Calu3 (cell line): ENCODE measurements at regions not wholly inside any gene's neighbourhood (a gene's known extent, or its start where the extent isn't known, plus 50 kb on each side); places are given as distances from the start of the nearest gene placed in this dataset.
"Not testable (repeated sequence)": the region's sequence is repeated elsewhere in the genome, so short reads cannot be mapped to it uniquely, and the experiment has no call there.

Experiments
- BruUV-seq: library from RNA; stranded (reverse); fragments of 400-500 nt; replicated peaks from 2 replicates; lab custom pipeline; 2021; lab: Mats Ljungman, UMichigan
- CTCF ChIA-PET: fragments of 300-600 bp; sonication (Branson Sonifier 250); formaldehyde crosslinking; loops from one replicate; lab custom pipeline; 2022; ENCODE audit warnings: antibody characterized with exemption; lab: Charles Lee
- DNase-seq: peaks from one replicate; pipeline ENCODE4 v3.0.0; 2022
- H3K27ac Mint-ChIP-seq: one replicate; pipeline ENCODE4 v1.8.0; 2022; ENCODE audit warnings: mixed read lengths; ENCODE audit not compliant: unreplicated experiment
- H3K27me3 Mint-ChIP-seq: one replicate; pipeline ENCODE4 v1.8.0; 2022; ENCODE audit warnings: mixed read lengths; ENCODE audit not compliant: unreplicated experiment
- H3K36me3 Mint-ChIP-seq: one replicate; pipeline ENCODE4 v1.8.0; 2022; ENCODE audit warnings: mild to moderate bottlenecking, moderate library complexity, mixed read lengths; ENCODE audit not compliant: insufficient read depth, unreplicated experiment
- H3K4me1 Mint-ChIP-seq: one replicate; pipeline ENCODE4 v1.8.0; 2022; ENCODE audit warnings: mild to moderate bottlenecking, low read depth, mixed read lengths; ENCODE audit not compliant: unreplicated experiment
- H3K4me3 Mint-ChIP-seq: one replicate; pipeline ENCODE4 v1.8.0; 2022; ENCODE audit warnings: mild to moderate bottlenecking, low read depth, moderate library complexity, mixed read lengths; ENCODE audit not compliant: unreplicated experiment
- H3K9me3 Mint-ChIP-seq: one replicate; pipeline ENCODE4 v1.8.0; 2022; ENCODE audit warnings: low read depth, mixed read lengths; ENCODE audit not compliant: unreplicated experiment
- intact Hi-C: fragments of 100-400 bp; cut with micrococcal nuclease; formaldehyde crosslinking; loops from one replicate; pipeline ENCODE4 v1.10.0; 2022; ENCODE audit not compliant: unreplicated experiment
- TF ChIP-seq, protein P1 (sequence below): fragments of 200-600 bp; IDR thresholded peaks from one replicate; pipeline ENCODE4 v1.8.0; 2022; ENCODE audit warnings: antibody characterized with exemption; ENCODE audit not compliant: unreplicated experiment

DNA sequence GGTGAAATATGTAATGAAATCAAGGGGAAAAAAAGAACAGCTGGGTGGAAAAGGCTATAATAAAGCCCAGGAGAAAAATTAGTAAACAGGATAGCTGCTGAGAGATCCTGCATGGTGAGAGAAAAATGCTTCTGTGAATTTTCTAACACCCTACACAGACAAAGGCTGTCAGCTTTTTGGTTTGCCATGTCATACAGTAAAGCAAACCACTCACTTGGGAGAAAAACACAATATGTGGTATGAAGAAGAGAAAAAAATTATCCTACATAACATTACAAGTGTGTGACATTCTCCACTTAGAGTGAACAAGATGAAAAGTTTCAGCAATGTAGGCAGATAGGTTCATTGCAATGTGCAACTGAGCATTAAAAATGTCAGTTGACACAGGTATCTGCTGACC is 133.6 kb downstream of the PLPPR4 start:
- intact Hi-C loops = no loop called here
- DNase-seq = no peak
- Mint-ChIP-seq H3K27ac (no peak overlapping the region), H3K36me3 (no peaks in the 10 kb centered on the region), H3K27me3 (no peaks in the 10 kb centered on the region), H3K9me3 (no peaks in the 10 kb centered on the region), H3K4me3 (no peak overlapping the region), H3K4me1 (no peaks in the 10 kb centered on the region)
- CTCF ChIA-PET = no interaction called here
- TF ChIP-seq, protein P1, sequence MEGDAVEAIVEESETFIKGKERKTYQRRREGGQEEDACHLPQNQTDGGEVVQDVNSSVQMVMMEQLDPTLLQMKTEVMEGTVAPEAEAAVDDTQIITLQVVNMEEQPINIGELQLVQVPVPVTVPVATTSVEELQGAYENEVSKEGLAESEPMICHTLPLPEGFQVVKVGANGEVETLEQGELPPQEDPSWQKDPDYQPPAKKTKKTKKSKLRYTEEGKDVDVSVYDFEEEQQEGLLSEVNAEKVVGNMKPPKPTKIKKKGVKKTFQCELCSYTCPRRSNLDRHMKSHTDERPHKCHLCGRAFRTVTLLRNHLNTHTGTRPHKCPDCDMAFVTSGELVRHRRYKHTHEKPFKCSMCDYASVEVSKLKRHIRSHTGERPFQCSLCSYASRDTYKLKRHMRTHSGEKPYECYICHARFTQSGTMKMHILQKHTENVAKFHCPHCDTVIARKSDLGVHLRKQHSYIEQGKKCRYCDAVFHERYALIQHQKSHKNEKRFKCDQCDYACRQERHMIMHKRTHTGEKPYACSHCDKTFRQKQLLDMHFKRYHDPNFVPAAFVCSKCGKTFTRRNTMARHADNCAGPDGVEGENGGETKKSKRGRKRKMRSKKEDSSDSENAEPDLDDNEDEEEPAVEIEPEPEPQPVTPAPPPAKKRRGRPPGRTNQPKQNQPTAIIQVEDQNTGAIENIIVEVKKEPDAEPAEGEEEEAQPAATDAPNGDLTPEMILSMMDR = no peak
- BruUV-seq = no TSS peak

DNA sequence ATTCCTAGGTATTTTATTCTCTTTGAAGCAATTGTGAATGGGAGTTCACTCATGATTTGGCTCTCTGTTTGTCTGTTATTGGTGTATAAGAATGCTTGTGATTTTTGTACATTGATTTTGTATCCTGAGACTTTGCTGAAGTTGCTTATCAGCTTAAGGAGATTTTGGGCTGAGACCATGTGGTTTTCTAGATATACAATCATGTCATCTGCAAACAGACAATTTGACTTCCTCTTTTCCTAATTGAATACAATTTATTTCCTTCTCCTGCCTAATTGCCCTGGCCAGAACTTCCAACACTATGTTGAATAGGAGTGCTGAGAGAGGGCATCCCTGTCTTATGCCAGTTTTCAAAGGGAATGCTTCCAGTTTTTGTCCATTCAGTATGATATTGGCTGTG is 137.3 kb downstream of the PLPPR4 start:
- BruUV-seq, H3K4me3 Mint-ChIP-seq, H3K36me3 Mint-ChIP-seq, DNase-seq, intact Hi-C loops, CTCF ChIA-PET, H3K9me3 Mint-ChIP-seq, H3K27me3 Mint-ChIP-seq, H3K27ac Mint-ChIP-seq, H3K4me1 Mint-ChIP-seq: not testable (repeated sequence)

DNA sequence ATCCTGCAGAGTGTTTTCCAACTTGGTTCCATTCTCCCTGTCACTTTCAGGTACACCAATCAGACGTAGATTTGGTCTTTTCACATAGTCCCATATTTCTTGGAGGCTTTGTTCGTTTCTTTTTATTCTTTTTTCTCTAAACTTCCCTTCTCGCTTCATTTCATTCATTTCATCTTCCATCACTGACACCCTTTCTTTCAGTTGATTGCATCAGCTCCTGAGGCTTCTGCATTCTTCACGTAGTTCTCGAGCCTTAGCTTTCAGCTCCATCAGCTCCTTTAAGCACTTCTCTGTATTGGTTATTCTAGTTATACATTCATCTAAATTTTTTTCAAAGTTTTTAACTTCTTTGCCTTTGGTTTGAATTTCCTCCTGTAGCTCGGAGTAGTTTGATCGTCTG is 140.1 kb downstream of the PLPPR4 start:
- H3K9me3 Mint-ChIP-seq, DNase-seq, CTCF ChIA-PET, H3K36me3 Mint-ChIP-seq, H3K27me3 Mint-ChIP-seq, intact Hi-C loops, BruUV-seq, H3K4me1 Mint-ChIP-seq, H3K4me3 Mint-ChIP-seq, H3K27ac Mint-ChIP-seq: not testable (repeated sequence)

DNA sequence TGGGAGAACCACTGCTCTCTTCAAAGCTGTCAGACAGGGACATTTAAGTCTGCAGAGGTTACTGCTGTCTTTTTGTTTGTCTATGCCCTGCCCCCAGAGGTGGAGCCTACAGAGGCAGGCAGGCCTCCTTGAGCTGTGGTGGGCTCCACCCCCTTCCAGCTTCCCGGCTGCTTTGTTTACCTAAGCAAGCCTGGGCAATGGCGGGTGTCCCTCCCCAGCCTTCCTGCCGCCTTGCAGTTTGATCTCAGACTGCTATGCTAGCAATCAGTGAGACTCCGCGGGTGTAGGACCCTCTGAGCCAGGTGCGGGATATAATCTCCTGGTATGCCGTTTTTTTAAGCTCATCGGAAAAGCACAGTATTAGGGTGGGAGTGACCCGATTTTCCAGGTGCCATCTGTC is 141.0 kb downstream of the PLPPR4 start:
- not testable (repeated sequence) for H3K27me3 Mint-ChIP-seq, H3K9me3 Mint-ChIP-seq

DNA sequence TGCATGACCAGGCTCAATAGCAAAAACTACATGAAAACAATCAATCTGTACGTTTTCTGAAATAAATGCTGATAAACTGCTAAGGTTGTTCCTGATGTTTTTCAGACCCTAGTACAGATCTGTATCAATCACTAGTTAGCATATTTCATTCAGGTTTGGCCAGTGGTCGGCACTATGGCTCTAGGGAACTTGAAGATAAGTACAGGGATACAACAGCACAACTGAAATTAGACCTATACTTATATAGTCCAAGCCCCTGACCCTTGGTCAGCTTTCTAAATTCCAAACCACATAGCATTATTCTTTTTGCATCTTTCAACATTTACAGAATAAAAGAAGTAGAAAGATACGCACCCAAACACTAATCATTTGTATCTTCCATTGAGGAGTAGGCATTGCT is 142.7 kb downstream of the PLPPR4 start:
- no peak for DNase-seq
- H3K4me1 Mint-ChIP-seq = no peaks in the 10 kb centered on the region
- no peaks in the 10 kb centered on the region for H3K36me3 Mint-ChIP-seq
- no peak overlapping the region for H3K4me3 Mint-ChIP-seq
- CTCF ChIA-PET = no interaction called here
- no peaks in the 10 kb centered on the region for H3K27me3 Mint-ChIP-seq
- intact Hi-C loops = no loop called here
- H3K27ac Mint-ChIP-seq = no peak overlapping the region
- BruUV-seq = no TSS peak
- peaks cover 2% of the 10 kb centered on the region for H3K9me3 Mint-ChIP-seq
- TF ChIP-seq, protein P1 = no peak

More for the DNA sequence above, 141.0 kb downstream of the PLPPR4 start:
- H3K36me3 Mint-ChIP-seq, CTCF ChIA-PET, H3K4me3 Mint-ChIP-seq, BruUV-seq, intact Hi-C loops, DNase-seq, H3K27ac Mint-ChIP-seq, H3K4me1 Mint-ChIP-seq: not testable (repeated sequence)

DNA sequence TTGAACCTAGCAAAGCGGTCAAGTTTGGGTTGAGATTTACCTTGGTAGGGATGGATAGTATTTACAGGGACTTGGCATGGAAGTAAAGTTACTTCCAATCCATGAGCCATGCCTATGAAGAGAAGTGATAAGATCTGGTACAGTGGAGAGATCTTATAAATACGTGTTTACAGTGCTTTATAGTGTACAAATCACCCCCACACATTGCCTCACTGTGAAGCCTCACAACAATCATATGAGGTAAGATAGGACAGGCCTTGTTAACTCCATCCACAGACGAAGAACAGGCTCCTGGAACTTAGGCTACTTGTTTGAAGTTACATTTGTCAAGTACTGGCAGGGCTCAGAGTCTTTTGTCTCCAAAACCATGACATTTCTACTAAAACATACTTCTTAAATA is 159.8 kb downstream of the PLPPR4 start:
- DNase-seq = no peak
- TF ChIP-seq, protein P1 = no peak
- Mint-ChIP-seq H3K9me3 (no peaks in the 10 kb centered on the region), H3K4me3 (no peak overlapping the region), H3K4me1 (no peaks in the 10 kb centered on the region), H3K36me3 (no peaks in the 10 kb centered on the region), H3K27me3 (no peaks in the 10 kb centered on the region), H3K27ac (no peak overlapping the region)
- BruUV-seq = no TSS peak
- CTCF ChIA-PET = no interaction called here
- intact Hi-C loops = no loop called here
